ENCODE measurements at regions not wholly inside any gene's neighbourhood (a gene's known extent, or its start where the extent isn't known, plus 50 kb on each side); places are given as distances from the start of the nearest gene placed in this dataset.

- no peak for DNase-seq
Measured at GRCh38 chr3:161555320-161555719, 58.7 kb downstream of the OTOL1 start.

- no peak for DNase-seq
Measured at GRCh38 chr3:161556533-161556932, 59.9 kb downstream of the OTOL1 start.

- no peak for DNase-seq
Measured at GRCh38 chr3:161556941-161557340, 60.3 kb downstream of the OTOL1 start.

GRCh38 chr3:161557445-161558150 is 61.0 kb downstream of the OTOL1 start:
- no peak for DNase-seq

- DNase-seq, result no peak
Measured at GRCh38 chr3:161558236-161558635, 61.6 kb downstream of the OTOL1 start.

GRCh38 chr3:161559177-161559998 is 62.8 kb downstream of the OTOL1 start:
- peak; percentile 32 for DNase-seq

- DNase-seq, result peak; percentile 22
Measured at GRCh38 chr3:161560008-161560637, 63.5 kb downstream of the OTOL1 start.

- no peak for DNase-seq
Measured at GRCh38 chr3:161567577-161568361, 71.2 kb downstream of the OTOL1 start.

GRCh38 chr3:161568671-161569070 is 72.1 kb downstream of the OTOL1 start:
- no peak for DNase-seq

GRCh38 chr3:161571951-161572350 is 75.3 kb downstream of the OTOL1 start:
- DNase-seq, result no peak

GRCh38 chr3:161573136-161573535 is 76.5 kb downstream of the OTOL1 start:
- DNase-seq, result no peak

GRCh38 chr3:161575901-161576300 is 79.3 kb downstream of the OTOL1 start:
- no peak for DNase-seq

GRCh38 chr3:161576311-161576710 is 79.7 kb downstream of the OTOL1 start:
- DNase-seq, result no peak

- no peak for DNase-seq
Measured at GRCh38 chr3:161576714-161577510, 80.3 kb downstream of the OTOL1 start.

GRCh38 chr3:161577662-161578061 is 81.1 kb downstream of the OTOL1 start:
- no peak for DNase-seq

- DNase-seq, result no peak
Measured at GRCh38 chr3:161579395-161580126, 83.0 kb downstream of the OTOL1 start.

- no peak for DNase-seq
Measured at GRCh38 chr3:161585922-161586321, 89.3 kb downstream of the OTOL1 start.

GRCh38 chr3:161586556-161587235 is 90.1 kb downstream of the OTOL1 start:
- DNase-seq, result no peak

- no peak for DNase-seq
Measured at GRCh38 chr3:161598639-161599038, 102.0 kb downstream of the OTOL1 start.

GRCh38 chr3:161599697-161600096 is 103.1 kb downstream of the OTOL1 start:
- no peak for DNase-seq

- no peak for DNase-seq
Measured at GRCh38 chr3:161600173-161600572, 103.6 kb downstream of the OTOL1 start.

All from activated CD4-positive, alpha-beta T cell treated with anti-CD3 and anti-CD28 coated beads, Interleukin-2, Interleukin-6, amounts not matched to agents 100 ng/mL and 50 ng/mL, durations not matched to agents 16 hours and 8 hours (primary cell).